HL-60 (cell line): ENCODE measurements at regions not wholly inside any gene's neighbourhood (a gene's known extent, or its start where the extent isn't known, plus 50 kb on each side); places are given as distances from the start of the nearest gene placed in this dataset.

ENCODE experiments used
- DNase-seq, 2 experiments: peaks; one replicate each; pipeline ENCODE4 v3.0.0-alpha.2; 2010 to 2020; ENCODE audit warnings: low read depth in 1 of 2, low spot score in 1 of 2
- H3K27ac ChIP-seq: fragments of 250-450 bp; sonication (Bioruptor Pico); replicated peaks from 2 replicates; pipeline ENCODE4 v1.5.1; 2020; ENCODE audit warnings: mild to moderate bottlenecking, moderate library complexity
- H3K27me3 ChIP-seq: fragments of 250-450 bp; sonication (Bioruptor Pico); 2 replicates; pipeline ENCODE4 v1.5.1; 2021; ENCODE audit warnings: mild to moderate bottlenecking, moderate library complexity; ENCODE audit not compliant: insufficient read depth, poor library complexity, severe bottlenecking
- H3K4me3 ChIP-seq: replicated peaks from 2 replicates; pipeline ENCODE4 v1.5.1; 2011; ENCODE audit warnings: mild to moderate bottlenecking, control low read depth, low read length; ENCODE audit not compliant: insufficient read depth
- GABPA ChIP-seq: IDR thresholded peaks from 2 replicates; pipeline ENCODE4 v1.6.1; 2012; ENCODE audit warnings: low read depth
- POLR2AphosphoS5 ChIP-seq: IDR thresholded peaks from 2 replicates; pipeline ENCODE4 v1.6.1; 2012; ENCODE audit warnings: low read depth
- SPI1 ChIP-seq: IDR thresholded peaks from 2 replicates; pipeline ENCODE4 v1.6.1; 2012; ENCODE audit warnings: low read depth, mild to moderate bottlenecking, borderline replicate concordance
- TF ChIP-seq, protein P1 (sequence below): IDR thresholded peaks from 2 replicates; pipeline ENCODE4 v1.6.1; 2012; ENCODE audit warnings: low read depth; ENCODE audit not compliant: insufficient replicate concordance
- TF ChIP-seq, protein P2 (sequence below): IDR thresholded peaks from one replicate; pipeline ENCODE4 v1.5.1; 2011; ENCODE audit warnings: low read length, control low read depth, inconsistent platforms; ENCODE audit not compliant: insufficient read depth

DNA sequence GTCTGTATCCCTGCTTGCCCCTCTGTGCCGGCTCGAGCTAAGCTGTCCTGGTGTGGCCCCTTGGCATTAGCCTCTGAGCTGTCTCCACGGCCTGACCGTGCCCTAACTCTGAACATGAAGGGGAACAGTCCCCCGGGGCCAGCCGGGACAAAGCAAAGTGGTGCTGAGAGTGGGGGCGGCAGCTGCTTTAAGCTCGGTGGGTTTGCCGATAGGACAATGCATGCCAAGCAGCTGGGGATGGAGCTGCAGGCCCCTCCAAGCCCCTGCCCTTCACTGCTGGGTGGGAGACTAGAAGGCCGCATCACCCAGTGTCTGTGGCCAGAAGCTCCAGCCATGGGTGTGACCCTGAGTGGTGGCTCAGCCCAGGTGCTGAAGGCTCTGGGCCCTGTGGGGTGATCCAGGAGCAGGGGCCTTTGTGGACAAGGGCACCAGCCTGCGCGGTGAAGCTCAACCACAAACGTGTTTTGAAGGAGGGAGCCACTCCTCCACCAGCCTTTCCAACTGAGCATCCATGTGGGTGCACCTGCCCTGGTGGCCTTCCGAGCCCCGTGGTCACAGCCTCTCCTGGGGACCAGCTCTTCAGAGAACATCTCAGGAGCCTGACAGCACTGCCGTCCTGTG lies 242.5 kb downstream of the ERMARD start:
- H3K27ac ChIP-seq: no peak overlapping the region
- DNase-seq: no peak
- H3K27me3 ChIP-seq: no peaks in the 10 kb centered on the region
- no peak for TF ChIP-seq SPI1
- no peak for TF ChIP-seq POLR2AphosphoS5
- TF ChIP-seq, protein P1, sequence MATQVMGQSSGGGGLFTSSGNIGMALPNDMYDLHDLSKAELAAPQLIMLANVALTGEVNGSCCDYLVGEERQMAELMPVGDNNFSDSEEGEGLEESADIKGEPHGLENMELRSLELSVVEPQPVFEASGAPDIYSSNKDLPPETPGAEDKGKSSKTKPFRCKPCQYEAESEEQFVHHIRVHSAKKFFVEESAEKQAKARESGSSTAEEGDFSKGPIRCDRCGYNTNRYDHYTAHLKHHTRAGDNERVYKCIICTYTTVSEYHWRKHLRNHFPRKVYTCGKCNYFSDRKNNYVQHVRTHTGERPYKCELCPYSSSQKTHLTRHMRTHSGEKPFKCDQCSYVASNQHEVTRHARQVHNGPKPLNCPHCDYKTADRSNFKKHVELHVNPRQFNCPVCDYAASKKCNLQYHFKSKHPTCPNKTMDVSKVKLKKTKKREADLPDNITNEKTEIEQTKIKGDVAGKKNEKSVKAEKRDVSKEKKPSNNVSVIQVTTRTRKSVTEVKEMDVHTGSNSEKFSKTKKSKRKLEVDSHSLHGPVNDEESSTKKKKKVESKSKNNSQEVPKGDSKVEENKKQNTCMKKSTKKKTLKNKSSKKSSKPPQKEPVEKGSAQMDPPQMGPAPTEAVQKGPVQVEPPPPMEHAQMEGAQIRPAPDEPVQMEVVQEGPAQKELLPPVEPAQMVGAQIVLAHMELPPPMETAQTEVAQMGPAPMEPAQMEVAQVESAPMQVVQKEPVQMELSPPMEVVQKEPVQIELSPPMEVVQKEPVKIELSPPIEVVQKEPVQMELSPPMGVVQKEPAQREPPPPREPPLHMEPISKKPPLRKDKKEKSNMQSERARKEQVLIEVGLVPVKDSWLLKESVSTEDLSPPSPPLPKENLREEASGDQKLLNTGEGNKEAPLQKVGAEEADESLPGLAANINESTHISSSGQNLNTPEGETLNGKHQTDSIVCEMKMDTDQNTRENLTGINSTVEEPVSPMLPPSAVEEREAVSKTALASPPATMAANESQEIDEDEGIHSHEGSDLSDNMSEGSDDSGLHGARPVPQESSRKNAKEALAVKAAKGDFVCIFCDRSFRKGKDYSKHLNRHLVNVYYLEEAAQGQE: no peak
- TF ChIP-seq, protein P2, sequence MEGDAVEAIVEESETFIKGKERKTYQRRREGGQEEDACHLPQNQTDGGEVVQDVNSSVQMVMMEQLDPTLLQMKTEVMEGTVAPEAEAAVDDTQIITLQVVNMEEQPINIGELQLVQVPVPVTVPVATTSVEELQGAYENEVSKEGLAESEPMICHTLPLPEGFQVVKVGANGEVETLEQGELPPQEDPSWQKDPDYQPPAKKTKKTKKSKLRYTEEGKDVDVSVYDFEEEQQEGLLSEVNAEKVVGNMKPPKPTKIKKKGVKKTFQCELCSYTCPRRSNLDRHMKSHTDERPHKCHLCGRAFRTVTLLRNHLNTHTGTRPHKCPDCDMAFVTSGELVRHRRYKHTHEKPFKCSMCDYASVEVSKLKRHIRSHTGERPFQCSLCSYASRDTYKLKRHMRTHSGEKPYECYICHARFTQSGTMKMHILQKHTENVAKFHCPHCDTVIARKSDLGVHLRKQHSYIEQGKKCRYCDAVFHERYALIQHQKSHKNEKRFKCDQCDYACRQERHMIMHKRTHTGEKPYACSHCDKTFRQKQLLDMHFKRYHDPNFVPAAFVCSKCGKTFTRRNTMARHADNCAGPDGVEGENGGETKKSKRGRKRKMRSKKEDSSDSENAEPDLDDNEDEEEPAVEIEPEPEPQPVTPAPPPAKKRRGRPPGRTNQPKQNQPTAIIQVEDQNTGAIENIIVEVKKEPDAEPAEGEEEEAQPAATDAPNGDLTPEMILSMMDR: no peak
- TF ChIP-seq GABPA: no peak
- no peak overlapping the region for H3K4me3 ChIP-seq

DNA sequence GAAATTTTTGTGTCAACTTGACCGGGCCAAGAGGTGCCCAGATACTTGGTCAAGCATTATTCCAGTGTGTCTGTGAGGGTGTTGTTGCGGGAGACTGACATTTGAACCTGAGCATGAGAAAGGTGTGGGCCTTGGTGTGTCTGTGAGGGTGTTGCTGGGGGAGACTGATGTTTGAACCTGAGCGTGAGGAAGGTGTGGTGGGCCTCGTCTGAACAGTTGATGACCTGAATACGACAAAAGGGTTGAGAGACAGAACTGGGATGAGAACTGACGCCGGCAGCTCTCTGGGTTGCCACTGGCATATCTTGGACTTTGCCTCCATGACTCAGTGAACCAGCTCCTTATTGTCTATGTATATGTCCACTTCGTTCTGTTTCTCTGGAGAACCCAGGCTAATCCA lies 240.5 kb downstream of the ERMARD start:
- TF ChIP-seq SPI1 (no peak), GABPA (no peak), POLR2AphosphoS5 (no peak)
- TF ChIP-seq, protein P1: no peak
- TF ChIP-seq, protein P2: no peak
- no peak for DNase-seq
- Histone ChIP-seq H3K4me3 (no peak overlapping the region), H3K27me3 (no peaks in the 10 kb centered on the region), H3K27ac (no peak overlapping the region)

DNA sequence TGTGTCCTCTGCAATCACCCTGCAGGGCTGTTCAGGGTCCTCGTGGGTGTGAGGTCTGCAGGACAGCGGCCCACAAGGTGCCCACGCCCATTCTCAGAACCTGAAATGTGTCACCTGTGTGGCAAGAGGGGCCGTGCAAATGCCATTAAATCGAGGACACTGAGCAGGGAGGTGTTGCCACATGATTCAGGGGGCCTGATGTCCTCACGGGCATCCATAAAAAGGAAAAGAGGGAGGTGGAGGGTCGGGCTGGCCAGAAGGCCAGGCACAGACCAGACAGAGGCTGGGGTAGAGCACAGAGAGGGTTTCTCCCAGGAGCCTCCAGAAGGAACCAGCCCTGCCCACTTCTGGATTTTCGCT lies 239.6 kb downstream of the ERMARD start:
- Histone ChIP-seq H3K27ac (no peak overlapping the region), H3K27me3 (no peaks in the 10 kb centered on the region), H3K4me3 (no peak overlapping the region)
- DNase-seq: no peak
- no peak for TF ChIP-seq SPI1
- TF ChIP-seq, protein P2: no peak
- TF ChIP-seq POLR2AphosphoS5: no peak
- TF ChIP-seq, protein P1: no peak
- TF ChIP-seq GABPA: no peak
